Activated CD8-positive, alpha-beta T cell treated with anti-CD3 and anti-CD28 coated beads, Interleukin-2, amount 10 ng/mL, durations not matched to agents 7 days and 5 days (primary cell): ENCODE measurements at regions not wholly inside any gene's neighbourhood (a gene's known extent, or its start where the extent isn't known, plus 50 kb on each side); places are given as distances from the start of the nearest gene placed in this dataset.

Experiments used
- ATAC-seq: fragments of 150-1000 bp; cut with Tn5 transposase; one replicate; pipeline ENCODE4 v1.10.0; 2021; ENCODE audit warnings: moderate library complexity
- CTCF ChIA-PET: fragments of 350-600 bp; sonication (Branson Sonifier 250); formaldehyde crosslinking; loops from one replicate; lab custom pipeline; 2021; ENCODE audit warnings: antibody characterized with exemption; lab: Charles Lee
- POLR2A ChIA-PET: fragments of 350-600 bp; sonication (Branson Sonifier 250); formaldehyde crosslinking; loops from one replicate; lab custom pipeline; 2021; ENCODE audit warnings: antibody characterized with exemption; lab: Charles Lee
- DNase-seq: peaks from one replicate; pipeline ENCODE4 v3.0.0-alpha.2; 2020
- H3K27ac Mint-ChIP-seq: one replicate; pipeline ENCODE4 v1.8.0; 2021; ENCODE audit warnings: mild to moderate bottlenecking, mixed read lengths
- H3K27me3 Mint-ChIP-seq: one replicate; pipeline ENCODE4 v1.8.0; 2021; ENCODE audit warnings: low read depth, mixed read lengths
- H3K36me3 Mint-ChIP-seq: one replicate; pipeline ENCODE4 v1.8.0; 2021; ENCODE audit warnings: low read depth, mixed read lengths
- H3K4me1 Mint-ChIP-seq: one replicate; pipeline ENCODE4 v1.8.0; 2021; ENCODE audit warnings: low read depth, mixed read lengths
- H3K4me3 Mint-ChIP-seq: one replicate; pipeline ENCODE4 v1.8.0; 2021; ENCODE audit warnings: mild to moderate bottlenecking, mixed read lengths
- H3K9me3 Mint-ChIP-seq: one replicate; pipeline ENCODE4 v1.8.0; 2022; ENCODE audit warnings: mixed read lengths; ENCODE audit not compliant: insufficient read depth

DNA sequence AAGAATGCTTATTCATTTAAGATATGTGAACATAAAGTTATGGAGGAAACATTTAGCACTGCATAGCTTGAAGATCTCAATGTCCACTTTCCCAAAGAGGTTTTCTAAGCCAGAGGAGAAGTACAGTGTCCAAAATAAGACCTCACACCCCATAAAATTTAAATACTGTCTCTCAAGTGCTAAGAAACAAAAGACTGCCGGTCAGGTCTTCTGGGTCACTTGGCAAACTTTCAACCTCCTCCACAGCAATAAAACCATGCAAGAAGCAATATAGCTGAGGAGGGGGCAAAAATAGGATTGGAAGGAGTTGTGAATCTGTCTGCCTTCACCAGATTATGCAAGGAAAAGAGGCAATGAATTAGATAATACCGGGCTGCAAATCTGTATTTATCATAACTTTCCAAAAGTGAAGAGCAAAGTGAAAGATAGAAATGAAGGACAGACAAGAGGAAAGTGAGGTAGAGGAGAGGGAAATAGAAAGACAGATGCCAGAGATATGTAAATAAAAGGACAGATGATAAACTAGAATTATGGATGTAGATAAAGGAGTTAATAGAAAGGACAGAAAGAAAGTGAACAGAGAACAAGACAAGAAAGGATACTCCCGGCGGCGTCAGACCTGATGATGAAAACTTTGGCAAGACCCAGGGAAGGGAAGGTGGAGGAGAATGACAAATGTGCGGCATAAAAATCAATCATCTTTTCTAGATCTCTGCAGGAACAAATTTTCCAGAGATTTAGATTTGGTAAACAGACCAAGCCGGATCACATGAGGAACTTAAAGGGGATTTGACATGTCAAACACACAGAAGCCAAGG, 152.7 kb upstream of the FAM241A start:
- POLR2A ChIA-PET: no interaction called here
- no peak for DNase-seq
- H3K27ac Mint-ChIP-seq: no peak overlapping the region
- H3K4me1 Mint-ChIP-seq: no peaks in the 10 kb centered on the region
- H3K36me3 Mint-ChIP-seq: no peaks in the 10 kb centered on the region
- H3K4me3 Mint-ChIP-seq: no peak overlapping the region
- H3K27me3 Mint-ChIP-seq: peaks cover 5% of the 10 kb centered on the region
- CTCF ChIA-PET: no interaction called here
- H3K9me3 Mint-ChIP-seq: no peaks in the 10 kb centered on the region
- no peak for ATAC-seq

DNA sequence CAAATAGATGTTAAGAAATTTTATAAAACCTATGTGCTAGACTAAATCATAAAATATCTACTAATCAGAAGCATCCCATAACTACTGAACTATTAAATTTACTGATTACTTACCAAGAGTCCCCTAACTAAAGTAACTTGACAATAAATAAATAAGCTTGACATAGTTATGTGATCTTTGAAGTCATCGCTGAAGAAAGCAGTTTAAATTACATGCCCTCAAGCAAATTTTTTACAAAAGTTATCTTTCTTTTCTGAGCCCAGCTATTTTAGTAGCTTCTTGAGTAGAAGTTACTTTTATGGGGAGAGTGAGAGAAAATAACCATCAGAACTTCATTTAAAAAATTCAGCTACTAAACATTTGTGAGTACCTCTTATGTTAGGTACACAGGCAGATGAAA, 150.9 kb upstream of the FAM241A start:
- no peak for ATAC-seq

DNA sequence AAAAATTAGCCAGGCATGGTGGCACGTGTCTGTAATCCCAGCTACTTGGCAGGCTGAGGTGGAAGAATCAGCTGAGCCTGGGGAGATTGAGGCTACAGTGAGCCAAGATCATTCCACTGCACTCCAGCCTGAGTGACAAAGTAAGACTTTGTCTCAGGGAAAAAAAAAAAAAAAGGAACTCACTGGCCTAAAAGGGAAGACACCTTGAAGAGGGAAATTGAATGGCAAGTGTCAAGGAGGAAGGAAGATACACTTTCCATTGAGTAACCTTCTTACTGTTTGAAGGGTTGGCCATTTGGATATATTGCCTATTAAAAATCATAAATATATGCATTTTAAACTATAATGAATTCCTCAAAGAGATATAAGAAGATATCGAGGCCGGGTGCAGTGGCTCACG, 147.5 kb upstream of the FAM241A start:
- DNase-seq (no peak), ATAC-seq (no peak)
- Mint-ChIP-seq H3K36me3 (no peaks in the 10 kb centered on the region), H3K9me3 (no peaks in the 10 kb centered on the region), H3K4me1 (no peaks in the 10 kb centered on the region), H3K27ac (no peak overlapping the region), H3K27me3 (peaks cover 1% of the 10 kb centered on the region), H3K4me3 (no peak overlapping the region)
- POLR2A ChIA-PET: no interaction called here
- CTCF ChIA-PET: no interaction called here

More for the DNA sequence above, 150.9 kb upstream of the FAM241A start:
- Mint-ChIP-seq H3K36me3 (no peaks in the 10 kb centered on the region), H3K27me3 (peaks cover 5% of the 10 kb centered on the region), H3K4me1 (no peaks in the 10 kb centered on the region), H3K9me3 (no peaks in the 10 kb centered on the region), H3K4me3 (no peak overlapping the region), H3K27ac (no peak overlapping the region)
- CTCF ChIA-PET: no interaction called here
- no peak for DNase-seq
- POLR2A ChIA-PET: no interaction called here

DNA sequence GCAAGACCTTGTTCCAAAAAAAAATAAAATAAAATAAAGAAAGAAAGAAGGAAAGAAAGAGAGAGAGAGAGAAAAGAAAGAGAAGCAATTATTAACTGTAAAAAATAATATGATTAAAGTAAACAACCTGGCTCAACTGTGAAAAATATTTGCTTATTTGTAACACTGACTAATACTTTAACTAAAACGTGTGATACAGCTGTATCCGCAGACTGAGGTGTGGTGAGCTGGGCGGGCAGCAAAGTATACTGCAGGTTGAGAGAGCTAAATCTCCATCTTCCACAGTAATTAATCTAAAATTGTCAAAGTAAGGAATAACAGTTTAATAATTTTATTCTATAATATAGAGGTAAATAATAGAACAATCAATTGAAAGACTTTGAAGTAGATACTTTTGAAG, 145.5 kb upstream of the FAM241A start:
- Mint-ChIP-seq H3K9me3 (no peaks in the 10 kb centered on the region), H3K36me3 (no peaks in the 10 kb centered on the region), H3K4me3 (no peak overlapping the region), H3K27me3 (no peaks in the 10 kb centered on the region), H3K27ac (no peak overlapping the region), H3K4me1 (no peaks in the 10 kb centered on the region)
- DNase-seq: no peak
- POLR2A ChIA-PET: no interaction called here
- CTCF ChIA-PET: no interaction called here
- ATAC-seq: no peak

DNA sequence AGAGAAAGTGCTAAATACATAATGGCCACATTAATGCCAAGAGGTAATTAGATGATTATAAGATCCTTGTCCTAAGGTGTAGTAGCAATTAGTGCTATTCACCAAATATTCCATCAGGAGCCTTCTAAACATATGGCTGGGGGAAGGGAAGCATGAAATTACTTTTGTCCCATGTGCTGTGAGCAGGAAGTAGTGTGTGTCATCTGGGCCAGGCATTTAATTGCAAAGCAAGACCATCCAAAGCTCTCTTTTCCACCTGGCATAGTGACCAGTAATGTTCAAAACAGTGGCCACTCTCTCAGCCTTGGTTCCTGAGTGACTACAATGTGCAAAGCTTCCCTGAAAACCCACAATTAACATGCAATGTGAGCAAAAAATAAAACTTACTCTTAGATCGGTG, 144.2 kb upstream of the FAM241A start:
- Mint-ChIP-seq H3K27ac (no peak overlapping the region), H3K36me3 (no peaks in the 10 kb centered on the region), H3K27me3 (no peaks in the 10 kb centered on the region), H3K9me3 (no peaks in the 10 kb centered on the region), H3K4me3 (no peak overlapping the region), H3K4me1 (no peaks in the 10 kb centered on the region)
- ATAC-seq (no peak), DNase-seq (no peak)
- ChIA-PET POLR2A (no interaction called here), CTCF (no interaction called here)

DNA sequence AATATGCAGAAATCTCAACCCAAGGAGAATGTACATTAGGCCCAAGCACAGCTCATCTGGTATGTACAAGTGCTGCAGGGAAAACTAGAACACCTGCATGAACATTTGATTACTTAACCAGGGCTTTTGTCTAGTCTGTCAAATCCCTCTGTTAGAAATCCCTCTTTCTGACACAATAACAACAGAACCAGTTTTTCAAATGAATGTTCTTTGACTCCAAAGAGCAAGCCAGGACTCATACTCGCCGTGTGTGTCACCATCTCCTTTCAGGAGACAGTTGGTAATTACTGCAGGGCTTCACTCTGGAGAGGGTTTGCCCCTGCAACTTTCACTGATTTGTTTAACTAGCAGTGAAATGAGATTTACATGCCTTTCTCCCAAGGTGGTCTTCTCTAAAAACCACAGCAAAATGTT, 143.0 kb upstream of the FAM241A start:
- DNase-seq (no peak), ATAC-seq (no peak)
- H3K9me3 Mint-ChIP-seq: no peaks in the 10 kb centered on the region
- no peak overlapping the region for H3K27ac Mint-ChIP-seq
- H3K36me3 Mint-ChIP-seq: no peaks in the 10 kb centered on the region
- ChIA-PET POLR2A (no interaction called here), CTCF (no interaction called here)
- no peak overlapping the region for H3K4me3 Mint-ChIP-seq
- no peaks in the 10 kb centered on the region for H3K4me1 Mint-ChIP-seq
- H3K27me3 Mint-ChIP-seq: no peaks in the 10 kb centered on the region

DNA sequence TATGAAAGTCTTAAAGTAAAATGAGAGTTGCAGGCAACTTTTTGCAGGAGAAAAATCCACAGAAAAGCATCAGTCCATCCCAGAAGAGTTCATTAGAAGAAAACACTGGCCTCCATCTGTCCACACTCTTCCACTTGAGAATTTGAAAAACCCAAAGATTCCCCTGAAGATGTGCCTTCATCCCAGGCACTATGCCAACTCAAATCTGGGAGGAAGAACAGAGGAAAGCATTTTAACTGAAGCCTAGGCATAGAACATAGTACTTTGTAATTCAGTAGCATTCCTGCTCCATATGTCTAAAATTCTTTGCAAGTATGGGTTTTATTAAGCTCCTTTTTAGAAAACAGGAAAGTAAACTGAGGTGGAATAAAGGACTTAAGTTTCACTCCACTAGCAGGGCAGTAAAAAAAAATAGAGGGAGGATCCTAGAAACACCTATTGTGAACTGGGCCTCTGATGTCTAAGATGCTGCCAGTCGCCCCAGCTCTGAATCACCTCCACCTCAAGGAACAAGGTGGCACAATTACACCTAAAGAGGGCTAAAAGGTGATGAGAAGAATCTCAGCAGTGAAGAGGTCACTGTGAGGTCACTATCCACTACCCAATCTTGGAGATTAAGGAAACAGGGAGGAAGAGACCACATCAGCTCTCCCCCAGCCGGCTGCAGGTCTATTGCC, 141.9 kb upstream of the FAM241A start:
- Mint-ChIP-seq H3K36me3 (no peaks in the 10 kb centered on the region), H3K27me3 (peaks cover 3% of the 10 kb centered on the region), H3K9me3 (no peaks in the 10 kb centered on the region), H3K4me1 (no peaks in the 10 kb centered on the region), H3K27ac (no peak overlapping the region), H3K4me3 (no peak overlapping the region)
- ChIA-PET CTCF (no interaction called here), POLR2A (no interaction called here)
- DNase-seq (no peak), ATAC-seq (no peak)

DNA sequence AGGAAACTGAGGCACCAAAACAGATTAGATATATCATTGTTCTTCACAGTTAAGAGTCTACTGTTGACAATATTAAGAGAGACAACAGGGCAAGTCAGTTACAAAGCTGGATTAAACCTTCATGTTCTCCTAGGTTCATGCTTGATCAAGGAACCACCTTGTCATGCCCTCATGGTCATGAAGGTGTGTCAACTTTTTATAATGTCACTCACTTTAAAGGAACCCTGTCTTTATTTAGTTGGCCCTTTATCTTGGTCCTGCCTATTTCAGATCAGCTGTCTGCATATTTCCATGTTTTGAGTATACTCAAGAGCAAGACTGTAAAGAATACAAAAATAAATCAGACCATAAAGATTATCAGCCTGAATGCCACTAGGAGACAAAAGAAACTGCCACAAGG, 140.2 kb upstream of the FAM241A start:
- ATAC-seq (no peak), DNase-seq (no peak)
- no peaks in the 10 kb centered on the region for H3K36me3 Mint-ChIP-seq
- H3K4me3 Mint-ChIP-seq: no peak overlapping the region
- no peak overlapping the region for H3K27ac Mint-ChIP-seq
- peaks cover 3% of the 10 kb centered on the region for H3K27me3 Mint-ChIP-seq
- POLR2A ChIA-PET: no interaction called here
- H3K4me1 Mint-ChIP-seq: no peaks in the 10 kb centered on the region
- CTCF ChIA-PET: no interaction called here
- no peaks in the 10 kb centered on the region for H3K9me3 Mint-ChIP-seq

DNA sequence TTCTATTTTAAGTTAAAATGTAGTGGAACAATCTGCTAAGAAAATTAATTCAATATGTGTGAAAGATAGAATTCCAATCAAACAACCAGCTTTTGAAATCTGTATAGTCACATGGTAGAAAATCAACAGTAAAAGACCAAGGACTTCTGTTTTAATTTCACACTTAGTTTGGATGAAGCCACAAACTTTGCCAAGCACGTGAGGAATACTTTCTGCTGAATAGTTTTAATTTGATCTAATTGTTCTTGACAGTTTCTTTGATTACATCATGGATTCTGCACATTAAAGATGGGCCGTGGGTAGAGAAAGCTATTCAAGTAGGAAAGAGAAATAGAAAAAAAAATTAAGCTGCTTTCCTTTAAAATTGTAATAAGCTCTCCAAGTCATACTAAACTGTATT, 137.9 kb upstream of the FAM241A start:
- H3K4me3 Mint-ChIP-seq: no peak overlapping the region
- peaks cover 3% of the 10 kb centered on the region for H3K27me3 Mint-ChIP-seq
- CTCF ChIA-PET: interaction anchor here (1.4 kb wide), 1 partner anchor 24 kb away, joined by 3 read pairs; no protein-coding TSS in a partner anchor
- no peaks in the 10 kb centered on the region for H3K36me3 Mint-ChIP-seq
- DNase-seq (no peak), ATAC-seq (no peak)
- no peaks in the 10 kb centered on the region for H3K4me1 Mint-ChIP-seq
- POLR2A ChIA-PET: interaction anchor here (0.7 kb wide), 1 partner anchor 40 kb away, joined by 3 read pairs; no protein-coding TSS in a partner anchor
- H3K27ac Mint-ChIP-seq: no peak overlapping the region
- no peaks in the 10 kb centered on the region for H3K9me3 Mint-ChIP-seq

DNA sequence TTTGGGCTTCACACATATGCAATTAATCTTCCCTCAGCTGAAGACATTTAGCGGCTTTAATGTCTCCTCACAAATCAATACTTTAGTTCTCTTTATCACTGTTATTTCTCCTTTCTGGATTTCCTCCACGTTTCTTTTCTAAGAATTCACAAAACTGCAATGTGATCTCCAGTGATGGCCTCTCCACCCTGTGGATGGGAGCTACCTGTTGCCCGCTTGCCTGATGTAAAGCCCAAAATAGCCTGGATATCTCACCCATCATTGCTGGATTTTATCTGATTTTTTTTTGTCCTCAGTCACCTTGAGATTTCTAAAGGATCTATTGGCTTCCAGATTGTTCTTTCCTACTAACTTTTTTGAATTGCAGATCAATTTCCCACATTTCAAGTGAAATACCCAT, 129.3 kb upstream of the FAM241A start:
- CTCF ChIA-PET: no interaction called here
- no peaks in the 10 kb centered on the region for H3K4me1 Mint-ChIP-seq
- ATAC-seq: no peak
- POLR2A ChIA-PET: no interaction called here
- no peaks in the 10 kb centered on the region for H3K9me3 Mint-ChIP-seq
- no peak overlapping the region for H3K4me3 Mint-ChIP-seq
- no peak for DNase-seq
- no peak overlapping the region for H3K27ac Mint-ChIP-seq
- no peaks in the 10 kb centered on the region for H3K36me3 Mint-ChIP-seq
- peaks cover 10% of the 10 kb centered on the region for H3K27me3 Mint-ChIP-seq

DNA sequence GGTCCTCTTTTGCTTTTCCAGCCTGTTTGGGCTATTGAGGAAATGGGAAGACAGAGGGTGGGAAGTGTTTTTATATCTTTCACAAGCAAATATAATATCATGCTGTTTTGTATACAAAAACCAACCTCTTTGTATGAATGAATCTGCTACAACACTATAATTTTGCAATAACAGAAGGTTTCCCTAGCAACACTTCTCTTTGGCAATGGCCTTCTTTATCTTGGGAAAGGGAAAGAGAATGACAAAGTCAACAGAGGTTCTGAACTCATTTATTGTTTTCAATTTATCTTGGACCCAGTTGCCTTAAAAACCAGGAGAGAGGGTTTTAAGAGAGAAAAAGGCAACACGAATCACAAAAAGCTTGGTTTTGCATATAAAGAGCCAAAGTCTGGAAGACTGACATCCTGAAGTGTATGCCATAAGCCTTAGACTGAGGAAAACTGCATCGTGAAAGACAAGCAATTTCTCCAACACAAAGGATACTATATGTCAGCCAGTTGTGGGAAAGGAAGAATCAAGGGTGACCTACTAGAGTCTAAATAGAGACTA, 121.8 kb upstream of the FAM241A start:
- no peaks in the 10 kb centered on the region for H3K4me1 Mint-ChIP-seq
- H3K36me3 Mint-ChIP-seq: no peaks in the 10 kb centered on the region
- ChIA-PET CTCF (no interaction called here), POLR2A (no interaction called here)
- H3K27ac Mint-ChIP-seq: no peak overlapping the region
- ATAC-seq: no peak
- H3K27me3 Mint-ChIP-seq: peaks cover 15% of the 10 kb centered on the region
- no peak overlapping the region for H3K4me3 Mint-ChIP-seq
- no peak for DNase-seq
- H3K9me3 Mint-ChIP-seq: no peaks in the 10 kb centered on the region

DNA sequence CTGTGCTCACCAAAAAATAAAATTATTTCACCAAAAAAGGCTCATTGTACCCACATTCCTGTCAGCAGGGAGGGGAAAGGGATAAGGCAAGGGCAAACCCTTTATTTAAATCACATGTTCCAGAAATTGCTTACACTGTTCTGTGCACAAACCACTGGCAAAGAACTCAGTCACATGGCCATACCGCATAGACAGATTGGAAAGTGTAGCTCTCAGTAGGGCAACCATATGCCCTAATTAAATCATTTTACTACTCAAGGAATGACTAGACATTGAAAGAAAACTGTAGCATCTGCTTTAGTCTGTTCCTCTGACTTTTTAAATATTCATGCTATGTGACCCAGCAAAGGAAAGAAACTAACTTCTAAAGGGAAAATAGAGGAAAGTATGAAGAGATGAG, 119.2 kb upstream of the FAM241A start:
- no peaks in the 10 kb centered on the region for H3K9me3 Mint-ChIP-seq
- no peak overlapping the region for H3K4me3 Mint-ChIP-seq
- ChIA-PET POLR2A (no interaction called here), CTCF (no interaction called here)
- H3K36me3 Mint-ChIP-seq: no peaks in the 10 kb centered on the region
- H3K27ac Mint-ChIP-seq: no peak overlapping the region
- no peak for ATAC-seq
- no peak for DNase-seq
- peaks cover 9% of the 10 kb centered on the region for H3K27me3 Mint-ChIP-seq
- no peaks in the 10 kb centered on the region for H3K4me1 Mint-ChIP-seq
